ENCODE measurements at regions not wholly inside any gene's neighbourhood (a gene's known extent, or its start where the extent isn't known, plus 50 kb on each side); places are given as distances from the start of the nearest gene placed in this dataset.

DNA sequence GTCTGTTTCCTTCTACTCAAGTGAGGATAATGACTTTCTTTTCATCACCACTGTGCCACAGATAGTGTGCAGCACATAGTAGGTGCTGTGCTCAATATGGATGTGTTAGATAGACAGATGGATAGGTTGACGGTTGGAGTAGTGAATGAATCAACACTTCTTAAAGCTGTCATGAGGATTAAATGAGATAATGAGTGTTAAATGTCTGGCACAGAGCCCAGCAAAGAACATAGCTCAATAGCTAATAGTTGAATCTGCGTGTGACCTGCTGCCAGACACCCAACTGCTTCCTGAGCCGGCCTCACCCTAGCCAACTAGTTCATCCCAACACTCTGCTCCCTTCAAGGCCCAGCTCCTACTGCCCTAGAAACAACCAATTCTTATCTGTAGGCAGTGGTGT lies 67.7 kb upstream of the PJA1 start:
- Histone ChIP-seq H3K4me2 (ENCODE audit: low read length) (no peak overlapping the region), H3K9me2 (ENCODE audit: insufficient read depth, low read length) (no peaks in the 10 kb centered on the region), H3K9ac (ENCODE audit: low read length) (no peak overlapping the region), H3F3A (ENCODE audit: insufficient read depth, low read length, poor library complexity, severe bottlenecking) (no peaks in the 10 kb centered on the region), H3K36me3 (ENCODE audit: insufficient read depth, low read length) (no peaks in the 10 kb centered on the region), H3K4me3 (ENCODE audit: low read length) (no peak overlapping the region), H4K20me1 (ENCODE audit: insufficient read depth) (no peaks in the 10 kb centered on the region), H3K27ac (ENCODE audit: low read length) (no peak overlapping the region), H3K27me3 (ENCODE audit: insufficient read depth, low read depth, low read length) (no peaks in the 10 kb centered on the region), H3K9me3 (ENCODE audit: low read length) (no peaks in the 10 kb centered on the region), H2AFZ (ENCODE audit: low read depth, low read length) (no peak overlapping the region), H3K79me2 (replicated peaks; ENCODE audit: insufficient read depth, low read length) (no peaks in the 10 kb centered on the region)
- TF ChIP-seq MXI1 (conservative IDR thresholded peaks at IDR 0.05; ENCODE audit: poor library complexity, severe bottlenecking) (no peak), TAF1 (IDR thresholded peaks at IDR 0.05; ENCODE audit: low read depth) (no peak), SMC3 (conservative IDR thresholded peaks at IDR 0.05; ENCODE audit: poor library complexity) (no peak), EP300 (conservative IDR thresholded peaks at IDR 0.05; ENCODE audit: poor library complexity, severe bottlenecking) (no peak), RAD21 (conservative IDR thresholded peaks at IDR 0.05) (no peak), POLR2AphosphoS5 (IDR thresholded peaks at IDR 0.05) (no peak), EZH2 (IDR thresholded peaks at IDR 0.05; ENCODE audit: borderline replicate concordance, insufficient read depth, low read length, poor library complexity, severe bottlenecking) (no peak)
- TF ChIP-seq, protein P1, sequence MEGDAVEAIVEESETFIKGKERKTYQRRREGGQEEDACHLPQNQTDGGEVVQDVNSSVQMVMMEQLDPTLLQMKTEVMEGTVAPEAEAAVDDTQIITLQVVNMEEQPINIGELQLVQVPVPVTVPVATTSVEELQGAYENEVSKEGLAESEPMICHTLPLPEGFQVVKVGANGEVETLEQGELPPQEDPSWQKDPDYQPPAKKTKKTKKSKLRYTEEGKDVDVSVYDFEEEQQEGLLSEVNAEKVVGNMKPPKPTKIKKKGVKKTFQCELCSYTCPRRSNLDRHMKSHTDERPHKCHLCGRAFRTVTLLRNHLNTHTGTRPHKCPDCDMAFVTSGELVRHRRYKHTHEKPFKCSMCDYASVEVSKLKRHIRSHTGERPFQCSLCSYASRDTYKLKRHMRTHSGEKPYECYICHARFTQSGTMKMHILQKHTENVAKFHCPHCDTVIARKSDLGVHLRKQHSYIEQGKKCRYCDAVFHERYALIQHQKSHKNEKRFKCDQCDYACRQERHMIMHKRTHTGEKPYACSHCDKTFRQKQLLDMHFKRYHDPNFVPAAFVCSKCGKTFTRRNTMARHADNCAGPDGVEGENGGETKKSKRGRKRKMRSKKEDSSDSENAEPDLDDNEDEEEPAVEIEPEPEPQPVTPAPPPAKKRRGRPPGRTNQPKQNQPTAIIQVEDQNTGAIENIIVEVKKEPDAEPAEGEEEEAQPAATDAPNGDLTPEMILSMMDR (IDR thresholded peaks at IDR 0.05; ENCODE audit: poor library complexity, severe bottlenecking), result no peak
- TF ChIP-seq, protein P2, sequence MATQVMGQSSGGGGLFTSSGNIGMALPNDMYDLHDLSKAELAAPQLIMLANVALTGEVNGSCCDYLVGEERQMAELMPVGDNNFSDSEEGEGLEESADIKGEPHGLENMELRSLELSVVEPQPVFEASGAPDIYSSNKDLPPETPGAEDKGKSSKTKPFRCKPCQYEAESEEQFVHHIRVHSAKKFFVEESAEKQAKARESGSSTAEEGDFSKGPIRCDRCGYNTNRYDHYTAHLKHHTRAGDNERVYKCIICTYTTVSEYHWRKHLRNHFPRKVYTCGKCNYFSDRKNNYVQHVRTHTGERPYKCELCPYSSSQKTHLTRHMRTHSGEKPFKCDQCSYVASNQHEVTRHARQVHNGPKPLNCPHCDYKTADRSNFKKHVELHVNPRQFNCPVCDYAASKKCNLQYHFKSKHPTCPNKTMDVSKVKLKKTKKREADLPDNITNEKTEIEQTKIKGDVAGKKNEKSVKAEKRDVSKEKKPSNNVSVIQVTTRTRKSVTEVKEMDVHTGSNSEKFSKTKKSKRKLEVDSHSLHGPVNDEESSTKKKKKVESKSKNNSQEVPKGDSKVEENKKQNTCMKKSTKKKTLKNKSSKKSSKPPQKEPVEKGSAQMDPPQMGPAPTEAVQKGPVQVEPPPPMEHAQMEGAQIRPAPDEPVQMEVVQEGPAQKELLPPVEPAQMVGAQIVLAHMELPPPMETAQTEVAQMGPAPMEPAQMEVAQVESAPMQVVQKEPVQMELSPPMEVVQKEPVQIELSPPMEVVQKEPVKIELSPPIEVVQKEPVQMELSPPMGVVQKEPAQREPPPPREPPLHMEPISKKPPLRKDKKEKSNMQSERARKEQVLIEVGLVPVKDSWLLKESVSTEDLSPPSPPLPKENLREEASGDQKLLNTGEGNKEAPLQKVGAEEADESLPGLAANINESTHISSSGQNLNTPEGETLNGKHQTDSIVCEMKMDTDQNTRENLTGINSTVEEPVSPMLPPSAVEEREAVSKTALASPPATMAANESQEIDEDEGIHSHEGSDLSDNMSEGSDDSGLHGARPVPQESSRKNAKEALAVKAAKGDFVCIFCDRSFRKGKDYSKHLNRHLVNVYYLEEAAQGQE (IDR thresholded peaks at IDR 0.05; ENCODE audit: borderline replicate concordance), result no peak

DNA sequence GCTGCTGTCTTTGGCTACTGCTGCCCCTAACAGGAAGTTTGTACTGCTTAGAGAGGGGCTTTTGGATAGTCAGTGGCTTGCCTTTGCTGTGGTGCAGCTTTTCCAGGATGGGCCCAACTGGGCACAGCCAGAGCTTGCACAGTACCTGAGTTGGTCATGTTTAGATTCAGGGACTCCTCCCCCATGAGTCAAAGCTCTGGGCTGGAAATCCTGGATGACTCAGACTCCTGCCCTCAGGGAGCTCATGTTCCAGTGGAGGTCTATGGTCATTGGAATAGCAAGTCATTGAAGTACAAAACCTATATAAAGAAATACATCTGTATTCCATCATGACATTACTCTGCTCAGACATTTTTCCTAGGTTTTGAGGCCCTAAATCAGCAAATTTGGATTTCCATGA lies 66.7 kb upstream of the PJA1 start:
- no peaks in the 10 kb centered on the region for H3F3A ChIP-seq (ENCODE audit: insufficient read depth, low read length, poor library complexity, severe bottlenecking)
- no peak overlapping the region for H3K4me3 ChIP-seq (ENCODE audit: low read length)
- H3K9me2 ChIP-seq (ENCODE audit: insufficient read depth, low read length), result no peaks in the 10 kb centered on the region
- no peaks in the 10 kb centered on the region for H3K79me2 ChIP-seq (replicated peaks; ENCODE audit: insufficient read depth, low read length)
- no peaks in the 10 kb centered on the region for H4K20me1 ChIP-seq (ENCODE audit: insufficient read depth)
- TF ChIP-seq EP300 (conservative IDR thresholded peaks at IDR 0.05; ENCODE audit: poor library complexity, severe bottlenecking) (no peak), TAF1 (IDR thresholded peaks at IDR 0.05; ENCODE audit: low read depth) (no peak), RAD21 (conservative IDR thresholded peaks at IDR 0.05) (no peak), SMC3 (conservative IDR thresholded peaks at IDR 0.05; ENCODE audit: poor library complexity) (no peak), POLR2AphosphoS5 (IDR thresholded peaks at IDR 0.05) (no peak), EZH2 (IDR thresholded peaks at IDR 0.05; ENCODE audit: borderline replicate concordance, insufficient read depth, low read length, poor library complexity, severe bottlenecking) (no peak)
- TF ChIP-seq, protein P2 (IDR thresholded peaks at IDR 0.05; ENCODE audit: borderline replicate concordance), result no peak
- TF ChIP-seq, protein P1 (IDR thresholded peaks at IDR 0.05; ENCODE audit: poor library complexity, severe bottlenecking), result no peak
- H3K9me3 ChIP-seq (ENCODE audit: low read length), result no peaks in the 10 kb centered on the region
- H3K27ac ChIP-seq (ENCODE audit: low read length), result no peak overlapping the region
- H3K9ac ChIP-seq (ENCODE audit: low read length), result no peak overlapping the region
- H3K4me2 ChIP-seq (ENCODE audit: low read length), result no peak overlapping the region
- H3K27me3 ChIP-seq (ENCODE audit: insufficient read depth, low read depth, low read length), result no peaks in the 10 kb centered on the region
- H3K36me3 ChIP-seq (ENCODE audit: insufficient read depth, low read length), result no peaks in the 10 kb centered on the region
- no peak overlapping the region for H2AFZ ChIP-seq (ENCODE audit: low read depth, low read length)
